Panc1 (cell line): ENCODE measurements at regions not wholly inside any gene's neighbourhood (a gene's known extent, or its start where the extent isn't known, plus 50 kb on each side); places are given as distances from the start of the nearest gene placed in this dataset.

Experiments
- REST ChIP-seq, 2 experiments: IDR thresholded peaks; 2 replicates each; pipeline ENCODE4 v1.6.1; 2011 to 2012; ENCODE audit warnings: low read depth in 2 of 2, control low read depth in 1 of 2, low read length in 1 of 2, mild to moderate bottlenecking in 1 of 2, moderate library complexity in 1 of 2; ENCODE audit not compliant: insufficient read depth in 1 of 2
- SIN3A ChIP-seq: IDR thresholded peaks from 2 replicates; pipeline ENCODE4 v1.6.1; 2012; ENCODE audit warnings: low read depth, mild to moderate bottlenecking, low read length, moderate library complexity, borderline replicate concordance; ENCODE audit not compliant: insufficient read depth
- TF ChIP-seq, protein P1 (sequence below): fragments of 450-650 bp; IDR thresholded peaks from 2 replicates; pipeline ENCODE4 v1.5.1; 2017; ENCODE audit warnings: mild to moderate bottlenecking

DNA sequence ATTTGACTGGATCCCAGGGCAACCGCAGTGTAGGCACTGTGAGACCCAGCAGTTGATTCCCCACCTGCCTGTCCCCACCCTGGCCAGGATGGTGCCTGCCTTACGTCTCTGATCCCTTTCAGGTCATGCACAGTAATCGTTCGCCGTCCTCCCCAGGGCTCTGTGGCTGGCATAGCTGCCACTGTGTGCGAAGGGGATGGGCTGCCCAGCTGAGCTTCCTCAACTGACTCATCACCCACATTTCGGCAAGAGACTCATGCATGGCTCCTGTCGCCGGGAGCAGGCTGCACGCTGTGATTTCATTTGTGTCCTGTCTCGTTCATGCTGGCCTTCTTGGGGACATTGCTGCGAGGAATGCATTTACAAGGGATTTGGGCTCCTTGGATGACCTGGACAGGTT, 252.4 kb downstream of the KLF6 start:
- TF ChIP-seq REST (IDR thresholded peaks at IDR 0.05; ENCODE audit: insufficient read depth in 1 of 2, low read depth in 2 of 2, low read length in 1 of 2) = no peak
- TF ChIP-seq, protein P1, sequence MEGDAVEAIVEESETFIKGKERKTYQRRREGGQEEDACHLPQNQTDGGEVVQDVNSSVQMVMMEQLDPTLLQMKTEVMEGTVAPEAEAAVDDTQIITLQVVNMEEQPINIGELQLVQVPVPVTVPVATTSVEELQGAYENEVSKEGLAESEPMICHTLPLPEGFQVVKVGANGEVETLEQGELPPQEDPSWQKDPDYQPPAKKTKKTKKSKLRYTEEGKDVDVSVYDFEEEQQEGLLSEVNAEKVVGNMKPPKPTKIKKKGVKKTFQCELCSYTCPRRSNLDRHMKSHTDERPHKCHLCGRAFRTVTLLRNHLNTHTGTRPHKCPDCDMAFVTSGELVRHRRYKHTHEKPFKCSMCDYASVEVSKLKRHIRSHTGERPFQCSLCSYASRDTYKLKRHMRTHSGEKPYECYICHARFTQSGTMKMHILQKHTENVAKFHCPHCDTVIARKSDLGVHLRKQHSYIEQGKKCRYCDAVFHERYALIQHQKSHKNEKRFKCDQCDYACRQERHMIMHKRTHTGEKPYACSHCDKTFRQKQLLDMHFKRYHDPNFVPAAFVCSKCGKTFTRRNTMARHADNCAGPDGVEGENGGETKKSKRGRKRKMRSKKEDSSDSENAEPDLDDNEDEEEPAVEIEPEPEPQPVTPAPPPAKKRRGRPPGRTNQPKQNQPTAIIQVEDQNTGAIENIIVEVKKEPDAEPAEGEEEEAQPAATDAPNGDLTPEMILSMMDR = no peak
- no peak for TF ChIP-seq SIN3A
